Right renal cortex interstitium (tissue), 3 donors: ENCODE measurements at regions not wholly inside any gene's neighbourhood (a gene's known extent, or its start where the extent isn't known, plus 50 kb on each side); places are given as distances from the start of the nearest gene placed in this dataset.
"Not testable (repeated sequence)": the region's sequence is repeated elsewhere in the genome, so short reads cannot be mapped to it uniquely, and the experiment has no call there.

Source experiments
- DNase-seq, 3 donors: peaks; one replicate each; pipeline ENCODE4 v3.0.0-alpha.2; 2013; ENCODE audit warnings: low read depth in 3 of 3, low spot score in 2 of 3

GRCh38 chr3:21036888-21037287 lies 714.1 kb downstream of the ZNF385D start:
- no peak for DNase-seq

GRCh38 chr3:21028412-21028811 lies 722.6 kb downstream of the ZNF385D start:
- DNase-seq = no peak

GRCh38 chr3:21024563-21024962 lies 726.4 kb downstream of the ZNF385D start:
- no peak for DNase-seq

- no peak for DNase-seq
These were observed 730.3 kb downstream of the ZNF385D start for GRCh38 chr3:21020681-21021080.

GRCh38 chr3:21020043-21020442 lies 731.0 kb downstream of the ZNF385D start:
- DNase-seq = no peak

GRCh38 chr3:21017115-21017852 lies 733.7 kb downstream of the ZNF385D start:
- DNase-seq = no peak

- DNase-seq = no peak
These were observed 737.4 kb downstream of the ZNF385D start for GRCh38 chr3:21013566-21013965.

GRCh38 chr3:20999661-21000060 lies 751.3 kb downstream of the ZNF385D start:
- no peak for DNase-seq

- no peak for DNase-seq
These were observed 753.8 kb downstream of the ZNF385D start for GRCh38 chr3:20997183-20997582.

GRCh38 chr3:20990896-20991295 lies 760.1 kb downstream of the ZNF385D start:
- no peak for DNase-seq

GRCh38 chr3:20989653-20990052 lies 761.4 kb downstream of the ZNF385D start:
- not testable (repeated sequence) for DNase-seq

- DNase-seq = no peak
These were observed 766.3 kb downstream of the ZNF385D start for GRCh38 chr3:20984594-20985205.

- DNase-seq = no peak
These were observed 775.8 kb downstream of the ZNF385D start for GRCh38 chr3:20975188-20975651.

- no peak for DNase-seq
These were observed 776.6 kb downstream of the ZNF385D start for GRCh38 chr3:20974396-20974795.

GRCh38 chr3:20970807-20971206 lies 780.2 kb downstream of the ZNF385D start:
- DNase-seq = not testable (repeated sequence)

GRCh38 chr3:20967485-20967884 lies 781.5 kb upstream of the SGO1 start:
- DNase-seq = not testable (repeated sequence)

- DNase-seq = no peak
These were observed 772.2 kb upstream of the SGO1 start for GRCh38 chr3:20958161-20958560.

GRCh38 chr3:20945892-20946291 lies 759.9 kb upstream of the SGO1 start:
- no peak for DNase-seq

- no peak for DNase-seq
These were observed 749.8 kb upstream of the SGO1 start for GRCh38 chr3:20935791-20936190.

- DNase-seq = no peak
These were observed 745.8 kb upstream of the SGO1 start for GRCh38 chr3:20931834-20932233.

- DNase-seq = no peak
These were observed 744.0 kb upstream of the SGO1 start for GRCh38 chr3:20930034-20930433.

- no peak for DNase-seq
These were observed 738.8 kb upstream of the SGO1 start for GRCh38 chr3:20924646-20925385.
